Neural progenitor cell (in vitro differentiated cells): ENCODE measurements at regions not wholly inside any gene's neighbourhood (a gene's known extent, or its start where the extent isn't known, plus 50 kb on each side); places are given as distances from the start of the nearest gene placed in this dataset.

Experiments used
- CTCF ChIP-seq: fragments of 200-600 bp; sonication (generic); IDR thresholded peaks from 2 replicates; pipeline ENCODE4 v1.5.1; 2017; ENCODE audit warnings: antibody characterized with exemption, mild to moderate bottlenecking
- EZH2 ChIP-seq: fragments of 200-600 bp; sonication (generic); IDR thresholded peaks from 2 replicates; pipeline ENCODE4 v1.6.1; 2017; ENCODE audit warnings: antibody characterized with exemption, mild to moderate bottlenecking, moderate library complexity
- EZH2phosphoT487 ChIP-seq: fragments of 200-600 bp; sonication (generic); IDR thresholded peaks from 2 replicates; pipeline ENCODE4 v1.6.1; 2017; ENCODE audit warnings: antibody characterized with exemption

DNA sequence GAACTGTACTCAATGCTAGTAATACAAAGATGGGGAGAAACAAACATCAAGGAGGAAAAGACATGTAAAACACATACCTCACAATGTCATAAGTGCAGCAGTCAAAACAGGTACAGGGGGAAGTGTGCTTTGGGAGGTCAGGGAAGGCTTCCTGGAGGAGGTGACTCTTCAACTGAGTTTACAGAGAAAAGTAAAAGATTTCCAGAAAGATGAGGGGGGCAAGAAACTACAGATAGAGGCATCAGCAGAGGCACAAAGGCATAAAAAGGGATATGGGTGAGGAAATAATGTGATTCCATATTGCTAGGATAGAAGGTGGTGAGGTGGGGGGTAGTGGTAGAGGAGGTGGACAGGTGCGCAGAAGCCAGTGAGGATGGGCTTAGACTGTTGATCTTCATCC is 95.0 kb downstream of the LSM5 start:
- TF ChIP-seq CTCF (no peak), EZH2 (no peak), EZH2phosphoT487 (no peak)
